GM10248 (cell line): ENCODE measurements at regions not wholly inside any gene's neighbourhood (a gene's known extent, or its start where the extent isn't known, plus 50 kb on each side); places are given as distances from the start of the nearest gene placed in this dataset.

Experiments
- CTCF ChIA-PET: fragments of 300-600 bp; sonication (Branson Sonifier 250); formaldehyde crosslinking; extraction: SDS; loops from one replicate; lab custom pipeline; 2021; ENCODE audit warnings: antibody characterized with exemption; lab: Yijun Ruan, JAX
- POLR2A ChIA-PET: fragments of 350-650 bp; sonication (Branson Sonifier 250); formaldehyde crosslinking; extraction: SDS; loops from one replicate; lab custom pipeline; 2020; ENCODE audit warnings: antibody characterized with exemption; lab: Yijun Ruan, JAX
- DNase-seq: peaks from one replicate; pipeline ENCODE4 v3.0.0; 2012; ENCODE audit errors: extremely low spot score
- TF ChIP-seq, protein P1 (sequence below): IDR thresholded peaks from 2 replicates; pipeline ENCODE4 v1.5.1; 2012; ENCODE audit warnings: mild to moderate bottlenecking, low read depth; ENCODE audit errors: extremely low read depth, missing control alignments, control extremely low read depth

DNA sequence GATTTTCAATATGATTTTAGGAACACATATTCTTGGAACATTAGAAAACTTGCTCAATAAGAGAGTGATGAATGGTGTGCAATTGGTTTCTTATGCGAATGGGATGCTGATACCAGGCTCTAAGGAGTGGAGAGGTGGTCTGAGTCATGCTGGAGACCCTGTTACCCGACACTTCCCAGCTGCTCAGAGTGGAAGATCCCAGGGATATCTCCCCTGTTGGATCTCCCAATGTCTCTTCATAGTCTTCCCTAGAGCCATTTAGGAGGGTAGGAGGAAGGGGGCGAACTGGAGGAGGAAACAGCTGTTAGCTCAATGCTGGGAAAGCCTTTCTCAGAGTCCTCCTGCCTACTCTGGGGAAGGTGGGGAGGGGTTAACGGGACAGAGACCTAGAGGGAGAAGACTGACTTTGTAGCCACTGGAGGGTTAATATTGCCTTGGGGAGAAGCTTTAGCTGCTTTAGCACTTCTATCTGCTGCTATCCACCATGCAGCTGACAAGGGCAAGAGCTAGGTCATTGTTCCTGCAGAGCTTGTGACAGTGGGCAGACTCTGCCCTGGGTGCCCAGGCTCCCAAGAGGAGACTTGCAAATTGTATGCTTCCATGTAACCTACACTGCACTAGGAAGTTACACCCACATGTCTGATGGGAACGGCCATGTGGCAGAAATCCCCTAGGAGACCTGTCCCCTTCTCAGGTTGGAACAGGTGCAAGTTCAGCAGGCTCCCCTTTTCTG is 301.0 kb downstream of the GADD45G start:
- ChIA-PET CTCF (no interaction called here), POLR2A (no interaction called here)
- TF ChIP-seq, protein P1, sequence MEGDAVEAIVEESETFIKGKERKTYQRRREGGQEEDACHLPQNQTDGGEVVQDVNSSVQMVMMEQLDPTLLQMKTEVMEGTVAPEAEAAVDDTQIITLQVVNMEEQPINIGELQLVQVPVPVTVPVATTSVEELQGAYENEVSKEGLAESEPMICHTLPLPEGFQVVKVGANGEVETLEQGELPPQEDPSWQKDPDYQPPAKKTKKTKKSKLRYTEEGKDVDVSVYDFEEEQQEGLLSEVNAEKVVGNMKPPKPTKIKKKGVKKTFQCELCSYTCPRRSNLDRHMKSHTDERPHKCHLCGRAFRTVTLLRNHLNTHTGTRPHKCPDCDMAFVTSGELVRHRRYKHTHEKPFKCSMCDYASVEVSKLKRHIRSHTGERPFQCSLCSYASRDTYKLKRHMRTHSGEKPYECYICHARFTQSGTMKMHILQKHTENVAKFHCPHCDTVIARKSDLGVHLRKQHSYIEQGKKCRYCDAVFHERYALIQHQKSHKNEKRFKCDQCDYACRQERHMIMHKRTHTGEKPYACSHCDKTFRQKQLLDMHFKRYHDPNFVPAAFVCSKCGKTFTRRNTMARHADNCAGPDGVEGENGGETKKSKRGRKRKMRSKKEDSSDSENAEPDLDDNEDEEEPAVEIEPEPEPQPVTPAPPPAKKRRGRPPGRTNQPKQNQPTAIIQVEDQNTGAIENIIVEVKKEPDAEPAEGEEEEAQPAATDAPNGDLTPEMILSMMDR, result no peak
- no peak for DNase-seq

DNA sequence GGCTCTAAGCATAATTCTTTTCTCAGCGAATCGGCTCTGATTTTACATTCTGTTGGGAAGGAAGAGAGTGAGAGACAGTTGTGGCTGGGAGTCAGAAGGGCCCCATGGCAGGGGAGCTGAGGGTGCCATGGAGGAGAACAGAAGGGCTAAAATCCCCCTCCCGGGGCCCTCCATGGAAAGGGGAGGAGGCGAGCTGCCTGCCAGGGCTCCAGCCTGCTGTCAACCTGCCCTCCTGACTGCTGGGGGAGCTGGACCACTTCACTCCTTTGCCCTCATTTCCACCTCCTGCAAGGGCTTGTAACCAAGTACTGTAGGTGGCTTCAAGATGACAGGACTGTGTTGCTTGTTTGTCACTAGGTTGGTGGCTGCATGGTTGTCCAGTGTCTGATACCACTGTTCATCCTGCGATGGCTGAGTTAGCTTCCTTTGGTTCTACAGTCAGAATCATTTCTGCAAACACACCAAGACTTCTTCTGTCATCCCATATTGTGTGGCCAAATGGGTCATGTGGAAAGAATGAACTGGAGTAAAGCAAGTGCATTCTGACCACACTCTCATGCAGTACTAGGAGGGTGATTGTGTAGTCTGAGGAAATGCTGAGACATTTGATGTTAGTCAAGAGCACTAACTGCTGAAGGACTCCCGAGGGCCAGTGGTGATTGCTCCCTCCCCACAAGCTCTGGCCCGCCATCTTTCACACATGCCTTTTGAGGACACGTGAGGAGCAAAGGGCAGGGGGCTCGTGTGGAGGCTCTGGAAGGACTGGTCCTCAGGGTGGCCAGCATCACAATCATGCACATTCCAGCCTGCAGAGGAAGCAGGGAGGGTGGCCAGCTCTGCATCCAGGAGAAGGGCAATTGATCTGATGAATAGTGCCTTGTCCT is 307.2 kb downstream of the GADD45G start:
- TF ChIP-seq, protein P1, result no peak
- ChIA-PET CTCF (interaction anchor here (1.3 kb wide), 2 partner anchors 49 to 193 kb away, joined by 3 read pairs; no protein-coding TSS in a partner anchor), POLR2A (no interaction called here)
- no peak for DNase-seq

DNA sequence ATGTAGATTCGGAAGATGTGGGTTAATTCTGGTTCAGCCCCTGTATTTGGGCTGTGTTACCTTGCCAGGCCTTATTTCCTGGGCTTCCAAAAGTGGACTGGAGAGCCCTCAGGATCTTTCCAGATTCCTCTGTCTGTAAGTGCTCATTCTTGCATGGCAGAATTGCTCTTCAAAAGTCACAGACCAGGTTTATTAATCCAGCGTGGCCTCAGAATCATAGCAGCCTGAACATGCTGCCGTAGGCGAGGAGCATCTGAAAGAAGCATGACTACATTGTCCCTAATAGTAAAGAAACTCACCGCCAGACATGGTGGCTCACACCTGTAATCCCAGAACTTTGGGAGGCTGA is 307.8 kb downstream of the GADD45G start:
- ChIA-PET POLR2A (no interaction called here), CTCF (interaction anchor here (1.3 kb wide), 1 partner anchor 185 kb away, joined by 3 read pairs; no protein-coding TSS in a partner anchor)

DNA sequence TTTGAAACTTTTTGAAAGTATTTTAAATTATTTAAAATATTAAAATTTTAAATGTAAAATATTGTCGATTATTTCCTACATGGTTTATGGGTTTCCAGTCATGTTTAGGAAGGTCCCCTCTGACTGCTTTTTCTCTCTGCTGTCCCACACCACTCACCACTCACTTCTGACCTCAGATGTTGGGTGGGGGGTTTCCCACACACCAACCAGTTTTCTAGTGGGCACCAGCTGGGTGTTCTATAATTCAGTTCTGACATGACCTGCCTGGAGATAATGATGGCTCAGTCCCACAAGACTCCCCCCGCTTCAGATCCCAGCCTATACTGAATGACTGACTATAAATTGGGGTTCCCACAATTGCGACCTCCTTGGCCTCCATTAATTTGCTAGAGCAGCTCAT is 310.4 kb downstream of the GADD45G start:
- POLR2A ChIA-PET, result no interaction called here
- no peak for DNase-seq

More for the DNA sequence above, 307.8 kb downstream of the GADD45G start:
- TF ChIP-seq, protein P1, result no peak
- DNase-seq, result no peak

DNA sequence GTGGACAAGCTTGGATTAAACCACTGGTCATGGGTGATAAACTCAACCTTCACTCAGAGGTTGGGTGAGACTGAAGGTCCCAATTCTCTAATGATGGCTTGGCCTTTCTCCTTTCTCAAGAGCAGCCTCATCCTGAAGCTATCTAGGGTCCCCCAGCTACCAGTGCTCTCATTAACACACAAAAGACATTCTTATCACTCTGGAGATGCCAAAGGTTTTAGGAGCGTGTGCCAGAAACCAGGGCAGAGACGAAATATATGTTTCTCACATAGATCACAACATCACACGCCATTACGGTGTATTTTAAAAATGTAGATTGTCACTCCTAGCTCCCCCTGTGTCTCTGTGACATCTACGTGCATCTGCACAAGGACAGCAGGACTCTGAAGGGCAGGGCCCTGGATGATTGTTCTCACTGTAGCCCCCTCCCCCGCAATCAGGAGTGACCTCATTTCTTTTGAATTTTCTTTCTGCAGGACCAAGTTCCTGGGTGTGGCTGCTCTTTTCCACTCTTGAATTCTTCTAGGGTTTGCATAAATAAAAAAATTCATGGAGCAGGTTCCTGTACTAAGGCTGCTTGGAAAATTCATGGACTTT is 311.3 kb downstream of the GADD45G start:
- CTCF ChIA-PET, result interaction anchor here (1.1 to 2.9 kb wide), 5 partner anchors 9 to 322 kb away, joined by 3 to 22 read pairs (median 4); no protein-coding TSS in a partner anchor

More for the DNA sequence above, 310.4 kb downstream of the GADD45G start:
- CTCF ChIA-PET, result interaction anchor here (1.1 to 2.9 kb wide), 5 partner anchors 8 to 322 kb away, joined by 3 to 22 read pairs (median 4); no protein-coding TSS in a partner anchor
- TF ChIP-seq, protein P1, result no peak

DNA sequence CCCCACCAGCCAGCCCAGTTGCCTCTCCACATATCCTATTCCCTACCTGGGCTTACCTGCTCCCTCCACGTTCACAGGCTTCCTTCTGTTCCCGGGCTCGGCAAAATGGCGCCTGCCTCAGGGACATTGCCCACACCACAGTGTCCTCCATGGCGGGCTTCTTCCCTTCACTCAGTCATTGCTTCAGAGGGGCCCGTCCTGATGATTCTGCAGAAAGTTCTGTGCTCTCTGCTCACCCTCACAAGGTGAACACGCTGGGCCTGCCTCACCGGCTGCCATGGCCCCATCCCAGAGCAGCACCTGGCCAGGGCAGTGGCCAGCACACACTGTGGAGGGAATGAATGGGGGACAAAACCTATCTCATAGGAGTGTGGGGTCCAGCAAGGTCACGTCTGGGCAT is 313.0 kb downstream of the GADD45G start:
- DNase-seq, result no peak
- ChIA-PET POLR2A (no interaction called here), CTCF (interaction anchor here (1.3 to 2.9 kb wide), 4 partner anchors 11 to 315 kb away, joined by 3 to 23 read pairs (median 12); no protein-coding TSS in a partner anchor)
- TF ChIP-seq, protein P1, result no peak

More for the DNA sequence above, 311.3 kb downstream of the GADD45G start:
- TF ChIP-seq, protein P1, result no peak
- POLR2A ChIA-PET, result no interaction called here
- DNase-seq, result no peak
